ENCODE measurements at regions not wholly inside any gene's neighbourhood (a gene's known extent, or its start where the extent isn't known, plus 50 kb on each side); places are given as distances from the start of the nearest gene placed in this dataset.

- TF ChIP-seq, protein P1, sequence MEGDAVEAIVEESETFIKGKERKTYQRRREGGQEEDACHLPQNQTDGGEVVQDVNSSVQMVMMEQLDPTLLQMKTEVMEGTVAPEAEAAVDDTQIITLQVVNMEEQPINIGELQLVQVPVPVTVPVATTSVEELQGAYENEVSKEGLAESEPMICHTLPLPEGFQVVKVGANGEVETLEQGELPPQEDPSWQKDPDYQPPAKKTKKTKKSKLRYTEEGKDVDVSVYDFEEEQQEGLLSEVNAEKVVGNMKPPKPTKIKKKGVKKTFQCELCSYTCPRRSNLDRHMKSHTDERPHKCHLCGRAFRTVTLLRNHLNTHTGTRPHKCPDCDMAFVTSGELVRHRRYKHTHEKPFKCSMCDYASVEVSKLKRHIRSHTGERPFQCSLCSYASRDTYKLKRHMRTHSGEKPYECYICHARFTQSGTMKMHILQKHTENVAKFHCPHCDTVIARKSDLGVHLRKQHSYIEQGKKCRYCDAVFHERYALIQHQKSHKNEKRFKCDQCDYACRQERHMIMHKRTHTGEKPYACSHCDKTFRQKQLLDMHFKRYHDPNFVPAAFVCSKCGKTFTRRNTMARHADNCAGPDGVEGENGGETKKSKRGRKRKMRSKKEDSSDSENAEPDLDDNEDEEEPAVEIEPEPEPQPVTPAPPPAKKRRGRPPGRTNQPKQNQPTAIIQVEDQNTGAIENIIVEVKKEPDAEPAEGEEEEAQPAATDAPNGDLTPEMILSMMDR (IDR thresholded peaks at IDR 0.05): no peak
- TF ChIP-seq POLR2A (IDR thresholded peaks at IDR 0.05): no peak
These were observed 1008.9 kb downstream of the EFNA5 start for GRCh38 chr5:106661866-106662265.
